Bronchial epithelial cell (primary cell): ENCODE measurements at regions not wholly inside any gene's neighbourhood (a gene's known extent, or its start where the extent isn't known, plus 50 kb on each side); places are given as distances from the start of the nearest gene placed in this dataset.

Source experiments
- DNase-seq: peaks from one replicate; pipeline ENCODE4 v3.0.0-alpha.2; 2010; ENCODE audit warnings: low read depth
- FAIRE-seq: peaks from 2 replicates; lab custom pipeline; 2011; peaks lifted over from hg19 to GRCh38; lab: Jason Lieb, UNC
- H3K27me3 ChIP-seq: 2 replicates; pipeline ENCODE4 v1.5.1; 2011; ENCODE audit warnings: low read length; ENCODE audit not compliant: control insufficient read depth, insufficient read depth
- H3K36me3 ChIP-seq: 2 replicates; pipeline ENCODE4 v1.5.1; 2011; ENCODE audit warnings: low read length; ENCODE audit not compliant: control insufficient read depth, insufficient read depth
- H3K4me3 ChIP-seq: 2 replicates; pipeline ENCODE4 v1.5.1; 2011; ENCODE audit warnings: mild to moderate bottlenecking, low read depth, low read length, control low read depth
- TF ChIP-seq, protein P1 (sequence below): IDR thresholded peaks from 2 replicates; pipeline ENCODE4 v1.5.1; 2011; ENCODE audit warnings: mild to moderate bottlenecking, moderate library complexity, low read length, control low read depth, inconsistent platforms; ENCODE audit not compliant: insufficient read depth, severe bottlenecking

DNA sequence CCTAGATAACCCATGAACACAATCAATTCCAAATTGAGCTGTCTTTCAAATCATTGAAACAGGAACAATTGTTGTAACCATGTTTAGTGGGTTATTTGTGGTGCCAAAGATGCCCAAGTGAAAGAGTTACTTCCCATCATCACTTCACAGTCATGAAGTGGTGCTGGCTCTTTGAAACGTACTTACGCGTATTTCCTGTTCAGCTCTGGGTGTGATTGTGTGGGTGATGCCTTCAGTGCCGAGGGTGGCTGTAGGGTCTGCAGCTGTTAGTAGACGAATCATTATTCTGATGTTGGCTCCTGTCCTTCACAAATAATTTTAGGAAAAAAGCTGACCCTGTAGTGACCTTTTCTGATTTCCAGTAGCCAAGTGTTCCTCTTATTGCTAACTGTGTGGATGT, 323.1 kb upstream of the KIAA1217 start:
- FAIRE-seq (no peak), DNase-seq (no peak)
- no peak overlapping the region for H3K4me3 ChIP-seq
- TF ChIP-seq, protein P1, sequence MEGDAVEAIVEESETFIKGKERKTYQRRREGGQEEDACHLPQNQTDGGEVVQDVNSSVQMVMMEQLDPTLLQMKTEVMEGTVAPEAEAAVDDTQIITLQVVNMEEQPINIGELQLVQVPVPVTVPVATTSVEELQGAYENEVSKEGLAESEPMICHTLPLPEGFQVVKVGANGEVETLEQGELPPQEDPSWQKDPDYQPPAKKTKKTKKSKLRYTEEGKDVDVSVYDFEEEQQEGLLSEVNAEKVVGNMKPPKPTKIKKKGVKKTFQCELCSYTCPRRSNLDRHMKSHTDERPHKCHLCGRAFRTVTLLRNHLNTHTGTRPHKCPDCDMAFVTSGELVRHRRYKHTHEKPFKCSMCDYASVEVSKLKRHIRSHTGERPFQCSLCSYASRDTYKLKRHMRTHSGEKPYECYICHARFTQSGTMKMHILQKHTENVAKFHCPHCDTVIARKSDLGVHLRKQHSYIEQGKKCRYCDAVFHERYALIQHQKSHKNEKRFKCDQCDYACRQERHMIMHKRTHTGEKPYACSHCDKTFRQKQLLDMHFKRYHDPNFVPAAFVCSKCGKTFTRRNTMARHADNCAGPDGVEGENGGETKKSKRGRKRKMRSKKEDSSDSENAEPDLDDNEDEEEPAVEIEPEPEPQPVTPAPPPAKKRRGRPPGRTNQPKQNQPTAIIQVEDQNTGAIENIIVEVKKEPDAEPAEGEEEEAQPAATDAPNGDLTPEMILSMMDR = no peak
- no peaks in the 10 kb centered on the region for H3K27me3 ChIP-seq
- H3K36me3 ChIP-seq = no peaks in the 10 kb centered on the region

DNA sequence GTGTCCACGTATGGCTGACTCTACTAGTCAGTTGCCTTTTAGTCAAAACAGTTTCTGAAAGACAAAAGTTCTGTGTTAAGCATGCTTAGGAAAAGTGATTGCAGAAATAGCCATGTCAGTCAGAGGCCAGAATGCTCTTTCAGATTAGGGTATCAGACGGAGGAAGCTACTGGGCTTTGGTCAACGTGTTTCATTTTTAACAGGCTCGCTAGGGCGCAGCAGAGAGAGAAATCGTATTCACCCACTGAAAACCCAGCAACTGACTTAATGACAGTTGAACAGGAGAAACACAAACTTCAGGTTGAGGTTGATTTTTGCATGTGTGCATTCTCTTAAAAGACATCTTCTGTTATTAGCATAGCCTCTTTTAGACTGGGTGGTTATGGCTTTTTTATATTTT, 322.6 kb upstream of the KIAA1217 start:
- TF ChIP-seq, protein P1 = peak; percentile 5
- no peaks in the 10 kb centered on the region for H3K27me3 ChIP-seq
- DNase-seq = no peak
- no peaks in the 10 kb centered on the region for H3K36me3 ChIP-seq
- no peak overlapping the region for H3K4me3 ChIP-seq
- FAIRE-seq = peak; percentile 23

DNA sequence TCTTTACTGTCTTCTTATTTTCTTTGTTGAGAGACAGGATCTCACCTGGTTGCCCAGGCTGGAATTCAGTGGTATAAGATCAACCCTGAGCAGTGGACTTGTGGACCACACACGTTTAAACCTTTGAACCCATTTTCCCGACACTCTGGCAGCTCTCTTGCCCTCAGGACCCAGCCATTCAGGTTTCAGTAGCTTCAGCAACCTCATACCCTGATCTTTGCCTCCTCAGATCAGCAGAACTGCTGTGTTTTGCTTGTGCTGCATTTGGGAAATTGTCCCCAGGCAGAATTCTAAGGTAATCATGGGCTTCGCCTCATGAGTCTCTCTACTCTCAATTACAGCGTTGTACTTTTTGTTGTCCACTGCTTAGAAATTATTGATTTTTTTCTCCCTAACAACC, 317.6 kb upstream of the KIAA1217 start:
- no peak for DNase-seq
- no peak for FAIRE-seq
- TF ChIP-seq, protein P1 = no peak
- Histone ChIP-seq H3K27me3 (no peaks in the 10 kb centered on the region), H3K4me3 (no peak overlapping the region), H3K36me3 (no peaks in the 10 kb centered on the region)

DNA sequence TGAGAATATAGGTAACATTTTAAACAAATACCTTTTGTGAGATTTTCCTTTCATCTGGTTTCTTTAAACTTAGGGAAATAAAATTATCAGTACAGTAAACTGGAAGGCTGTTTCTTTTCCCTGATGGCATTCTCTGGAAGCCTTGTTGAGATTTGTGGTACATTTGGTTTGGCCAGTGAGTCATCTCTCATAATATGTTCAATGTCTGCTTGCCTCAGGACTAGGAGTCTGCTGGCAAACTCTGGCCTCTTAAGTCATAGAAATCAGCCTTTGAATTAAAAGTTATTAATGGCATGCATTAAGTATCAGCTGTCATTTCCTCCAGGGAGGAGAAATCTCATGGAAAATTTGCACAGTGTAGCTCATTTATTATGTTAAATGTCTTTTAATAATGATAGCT, 316.6 kb upstream of the KIAA1217 start:
- Histone ChIP-seq H3K36me3 (no peaks in the 10 kb centered on the region), H3K4me3 (no peak overlapping the region), H3K27me3 (no peaks in the 10 kb centered on the region)
- FAIRE-seq = no peak
- TF ChIP-seq, protein P1 = no peak
- peak; percentile 46 for DNase-seq

DNA sequence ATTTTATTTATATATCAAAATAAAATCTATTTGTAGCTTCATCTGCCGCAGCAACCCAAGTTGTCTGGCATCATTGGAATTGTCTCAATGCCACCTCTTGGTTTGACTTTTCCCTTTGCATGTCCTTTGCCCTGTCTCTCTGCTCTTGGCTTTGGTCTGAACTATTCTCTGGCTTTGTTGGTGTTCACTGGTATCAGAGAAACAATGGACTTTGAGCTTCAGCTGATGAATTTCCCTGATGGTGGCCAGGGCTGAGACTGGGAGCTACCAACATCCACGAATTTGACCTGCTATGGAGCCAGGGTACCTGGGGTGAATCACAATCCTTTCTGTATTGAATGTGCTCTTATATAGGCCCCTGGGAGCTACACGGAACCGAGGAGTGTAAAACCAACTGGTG, 311.7 kb upstream of the KIAA1217 start:
- no peaks in the 10 kb centered on the region for H3K27me3 ChIP-seq
- H3K36me3 ChIP-seq = no peaks in the 10 kb centered on the region
- H3K4me3 ChIP-seq = no peak overlapping the region
- DNase-seq (no peak), FAIRE-seq (no peak)
- TF ChIP-seq, protein P1 = no peak

DNA sequence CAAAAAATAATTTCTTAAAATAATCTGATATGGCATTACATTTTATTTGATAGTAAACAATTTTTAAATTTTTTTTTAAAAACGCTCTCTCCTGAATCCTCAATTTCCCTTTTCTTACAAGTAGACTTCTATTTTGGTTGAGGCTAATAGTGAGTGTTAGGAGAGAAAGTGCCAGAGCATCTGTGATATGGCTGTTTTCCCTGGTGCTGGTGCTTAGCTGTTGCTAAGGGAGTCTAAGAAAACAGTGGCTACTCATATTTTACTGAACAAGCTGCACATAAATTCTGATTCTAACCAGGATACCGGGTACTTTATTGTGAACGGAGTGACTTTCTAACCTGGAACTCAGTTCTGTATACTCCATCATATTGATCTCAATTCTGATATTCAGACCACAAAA, 311.1 kb upstream of the KIAA1217 start:
- Histone ChIP-seq H3K36me3 (no peaks in the 10 kb centered on the region), H3K4me3 (no peak overlapping the region), H3K27me3 (no peaks in the 10 kb centered on the region)
- DNase-seq (no peak), FAIRE-seq (no peak)
- TF ChIP-seq, protein P1 = no peak
